Fibroblast of skin of right quadriceps (primary cell): ENCODE measurements at regions not wholly inside any gene's neighbourhood (a gene's known extent, or its start where the extent isn't known, plus 50 kb on each side); places are given as distances from the start of the nearest gene placed in this dataset.
A peak's percentile ranks its signal among the peaks of the same experiment; 100 is the strongest.
"Not testable (repeated sequence)": the region's sequence is repeated elsewhere in the genome, so short reads cannot be mapped to it uniquely, and the experiment has no call there.

ENCODE experiments used
- DNase-seq: peaks from one replicate; pipeline ENCODE4 v3.0.0-alpha.2; 2013

DNA sequence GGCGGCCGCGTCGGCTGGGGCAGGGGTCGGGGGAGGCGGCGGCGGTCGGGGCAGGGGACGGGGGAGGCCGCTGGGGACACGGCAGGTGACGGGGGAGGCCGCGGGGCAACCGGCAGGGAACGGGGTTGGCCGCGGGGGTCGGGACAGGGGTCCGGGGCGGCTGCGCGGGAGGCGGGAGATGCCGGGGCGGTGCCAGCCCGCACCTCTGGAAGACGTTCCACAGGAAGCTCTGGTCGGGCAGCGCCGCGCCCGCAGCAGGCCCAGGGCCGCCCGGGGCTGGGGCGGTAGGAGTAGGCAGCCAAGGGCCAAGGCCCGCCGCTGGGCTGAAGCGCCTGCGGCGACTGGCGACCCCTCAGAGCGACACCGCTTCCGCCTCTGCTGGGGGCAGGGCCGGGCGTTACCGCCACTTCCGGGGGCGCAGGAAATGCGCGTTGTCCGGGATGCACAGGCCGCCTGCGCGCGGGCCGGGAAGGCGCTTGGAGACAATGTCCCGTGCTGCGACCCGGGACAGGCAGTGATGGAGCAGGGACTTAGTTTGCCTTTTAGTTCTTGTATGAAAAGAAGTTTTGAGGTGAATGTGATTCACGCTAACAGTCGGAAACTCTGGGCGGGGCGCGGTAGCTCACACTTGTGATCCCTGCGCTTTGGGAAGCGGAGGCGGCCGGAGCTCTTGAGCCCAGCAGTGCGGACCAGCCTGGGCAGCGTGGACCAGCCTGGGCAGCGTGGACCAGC is 110.0 kb upstream of the LPCAT1 start:
- peak; percentile 78 for DNase-seq

DNA sequence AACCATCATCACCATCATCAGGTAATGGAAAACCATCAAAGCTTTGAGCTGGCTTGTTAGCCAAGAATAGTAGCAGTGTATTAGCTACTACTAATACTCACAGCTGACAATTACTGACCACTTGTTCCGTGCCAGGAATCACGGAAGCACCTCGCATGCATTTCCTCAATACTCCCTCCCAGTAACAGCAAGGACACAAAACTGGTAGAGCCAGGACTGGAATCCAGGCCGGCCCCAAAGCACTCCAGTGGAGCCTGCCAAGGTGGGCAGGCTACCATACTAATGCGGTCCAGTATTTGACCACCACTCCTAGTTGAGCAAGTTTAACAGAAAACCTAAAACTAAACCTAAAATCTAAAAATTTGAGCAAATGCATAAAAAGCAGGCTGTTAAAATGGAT is 107.2 kb upstream of the LPCAT1 start:
- DNase-seq, result not testable (repeated sequence)

DNA sequence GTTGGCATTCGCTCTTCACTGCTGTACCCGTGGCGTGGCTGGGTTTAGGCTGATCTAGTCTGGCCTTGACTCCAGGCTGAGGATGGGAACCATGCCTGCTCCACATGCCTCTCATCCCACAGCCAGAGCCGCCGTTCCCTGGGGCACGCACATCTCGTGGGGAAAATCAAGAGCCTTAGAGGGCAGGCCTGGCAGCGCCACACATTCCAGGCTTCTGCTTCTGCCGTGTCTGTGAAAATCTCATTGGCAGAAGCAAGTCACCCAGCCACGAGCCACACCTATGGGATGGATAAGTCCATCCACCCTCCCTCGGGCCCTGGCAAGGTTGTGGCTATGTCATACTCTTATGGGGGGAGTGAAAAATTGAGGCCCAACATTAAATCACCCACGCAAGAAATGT is 102.6 kb upstream of the LPCAT1 start:
- DNase-seq, result not testable (repeated sequence)

DNA sequence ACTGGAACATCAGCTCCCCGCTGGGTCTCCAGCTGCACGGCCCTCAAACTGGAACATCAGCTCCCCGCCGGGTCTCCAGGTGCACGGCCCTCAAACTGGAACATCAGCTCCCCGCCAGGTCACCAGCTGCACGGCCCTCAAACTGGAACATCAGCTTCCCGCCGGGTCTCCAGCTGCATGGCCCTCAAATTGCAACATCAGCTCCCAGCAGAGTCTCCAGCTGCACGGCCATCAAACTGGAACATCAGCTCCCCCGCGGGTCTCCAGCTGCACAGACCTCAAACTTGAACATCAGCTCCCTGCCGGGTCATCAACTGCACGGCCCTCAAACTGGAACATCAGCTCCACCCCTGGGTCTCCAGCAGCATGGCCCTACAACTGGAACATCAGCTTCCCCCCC is 95.8 kb upstream of the LPCAT1 start:
- DNase-seq, result not testable (repeated sequence)

DNA sequence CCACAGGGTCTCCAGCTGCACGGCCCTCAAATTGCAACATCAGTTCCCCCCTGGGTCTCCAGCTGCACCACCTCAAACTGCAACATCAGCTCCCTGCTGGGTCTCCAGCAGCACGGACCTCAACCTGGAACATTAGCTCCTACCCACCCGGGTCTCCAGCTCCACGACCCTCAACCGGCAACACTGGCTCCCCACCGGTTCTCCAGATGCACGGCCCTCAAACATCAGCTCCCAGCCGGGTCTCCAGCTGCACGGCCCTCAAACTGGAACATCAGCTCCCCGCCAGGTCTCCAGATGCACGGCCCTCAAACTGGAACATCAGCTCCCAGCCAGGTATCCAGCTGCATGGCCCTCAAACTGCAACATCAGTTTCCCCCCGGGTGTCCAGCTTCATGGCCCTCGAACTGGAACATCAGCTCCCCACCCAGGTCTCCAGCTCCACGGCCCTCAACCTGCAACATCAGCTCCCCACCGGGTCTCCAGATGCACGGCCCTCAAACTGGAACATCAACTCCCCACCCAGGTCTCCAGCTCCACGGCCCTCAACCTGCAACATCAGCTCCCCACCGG is 94.6 kb upstream of the LPCAT1 start:
- not testable (repeated sequence) for DNase-seq

DNA sequence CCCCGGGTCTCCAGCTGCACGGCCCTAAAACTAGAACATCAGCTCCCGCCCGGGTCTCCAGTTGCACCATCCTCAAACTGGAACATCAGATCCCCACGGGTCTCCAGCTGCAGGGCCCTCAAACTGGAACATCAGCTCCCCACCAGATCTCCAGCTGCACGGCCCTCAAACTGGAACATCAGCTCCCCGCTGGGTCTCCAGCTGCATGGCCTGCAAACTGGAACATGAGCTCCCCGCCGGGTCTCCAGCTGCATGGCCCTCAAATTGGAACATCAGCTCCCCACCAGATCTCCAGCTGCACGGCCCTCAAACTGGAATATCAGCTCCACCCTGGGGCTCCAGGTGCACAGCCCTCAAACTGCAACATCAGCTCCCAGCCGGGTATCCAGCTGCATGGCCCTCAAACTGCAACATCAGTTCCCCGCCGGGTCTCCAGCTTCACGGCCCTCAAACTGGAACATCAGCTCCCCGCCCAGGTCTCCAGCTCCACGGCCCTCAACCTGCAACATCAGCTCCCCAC is 93.5 kb upstream of the LPCAT1 start:
- not testable (repeated sequence) for DNase-seq

DNA sequence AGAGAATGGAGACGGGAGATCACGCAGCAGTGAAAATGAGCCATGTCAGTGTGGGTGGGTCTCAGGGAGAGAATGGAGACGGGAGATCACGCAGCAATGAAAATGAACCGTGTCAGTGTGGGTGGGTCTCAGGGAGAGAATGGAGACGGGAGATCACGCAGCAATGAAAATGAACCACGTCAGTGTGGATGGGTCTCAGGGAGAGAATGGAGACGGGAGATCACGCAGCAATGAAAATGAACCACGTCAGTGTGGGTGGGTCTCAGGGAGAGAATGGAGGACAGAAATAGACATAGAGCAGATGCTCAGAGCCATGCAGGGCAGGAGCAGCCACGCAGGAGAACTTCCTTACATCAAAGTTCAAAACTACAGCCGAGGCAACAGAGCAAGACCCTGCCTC is 89.8 kb upstream of the LPCAT1 start:
- DNase-seq, result not testable (repeated sequence)

DNA sequence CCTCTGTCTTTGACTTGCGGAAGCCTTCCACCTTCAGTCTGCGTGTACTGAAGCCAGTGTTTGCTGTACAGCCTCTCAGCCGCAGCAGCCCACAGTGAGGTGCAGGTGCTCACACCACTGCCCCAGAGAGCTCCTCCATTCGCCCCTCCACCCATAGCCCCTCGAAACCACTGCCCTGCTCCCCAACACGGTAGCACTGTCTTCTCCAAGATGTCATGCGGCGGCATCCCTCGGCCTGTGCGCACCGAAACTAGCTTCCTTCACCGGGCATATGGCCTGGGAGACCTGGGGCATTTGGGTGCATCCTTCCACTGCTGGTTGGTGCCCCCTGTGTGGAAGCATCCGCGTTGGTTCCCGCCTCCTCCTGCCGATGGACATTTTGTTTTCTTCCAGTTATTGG is 86.8 kb upstream of the LPCAT1 start:
- not testable (repeated sequence) for DNase-seq

DNA sequence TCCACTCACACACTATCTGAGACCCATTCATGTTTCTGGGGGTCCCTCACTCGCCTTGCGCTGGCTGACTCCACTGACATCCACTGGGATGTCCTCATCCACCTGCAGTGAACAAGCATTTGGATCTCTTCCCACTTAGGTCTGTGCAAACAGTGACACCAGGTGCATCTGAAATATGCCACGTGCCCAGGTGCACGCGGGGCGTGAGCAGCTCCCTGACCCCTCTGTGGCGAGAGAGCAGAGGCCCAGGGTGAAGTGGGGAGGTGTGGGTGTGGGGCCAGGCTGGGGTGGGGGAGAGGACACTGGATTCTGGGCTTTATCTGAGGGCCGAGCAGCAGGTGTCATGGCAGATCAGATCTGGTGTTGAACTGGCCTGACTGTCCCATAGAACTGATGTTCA is 85.4 kb upstream of the LPCAT1 start:
- DNase-seq, result not testable (repeated sequence)

DNA sequence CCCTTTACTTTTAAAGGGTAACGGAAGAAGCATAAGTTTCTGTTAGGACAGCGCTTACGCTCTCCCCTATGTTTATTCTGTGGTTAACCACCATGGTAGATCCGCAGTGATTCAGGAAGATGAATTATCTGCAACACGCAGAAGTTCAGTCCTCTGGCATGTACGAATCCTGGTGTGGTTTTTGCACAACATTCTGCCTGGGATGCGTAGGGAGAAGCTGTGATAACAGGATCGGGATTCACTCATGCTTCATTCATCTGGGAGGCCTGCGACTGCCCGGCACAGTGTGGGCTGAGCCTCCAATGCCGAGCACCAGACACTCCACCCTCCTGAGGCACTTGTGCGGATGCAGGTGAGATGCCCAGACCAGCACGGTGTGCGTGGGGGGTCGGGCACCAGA is 84.6 kb upstream of the LPCAT1 start:
- DNase-seq, result peak; percentile 89

DNA sequence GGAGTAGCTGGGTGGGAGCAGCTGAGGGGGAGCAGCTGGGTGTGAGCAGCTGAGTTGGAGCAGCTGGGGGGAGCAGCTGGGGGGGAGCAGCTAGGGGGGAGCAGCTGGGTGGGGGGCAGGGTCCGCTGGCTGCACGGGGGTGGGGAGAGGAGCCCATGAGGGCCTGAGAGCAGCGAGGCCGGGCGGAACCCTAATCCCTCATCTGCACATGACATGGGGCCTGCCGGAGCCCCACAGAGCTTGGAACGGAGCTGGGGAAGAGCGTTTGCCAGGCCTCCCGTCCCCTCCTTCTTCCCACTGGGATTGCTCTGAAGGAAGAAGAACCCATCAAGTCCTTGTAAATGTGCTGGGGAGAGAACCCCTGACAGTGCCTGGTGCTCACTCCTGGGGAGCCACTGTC is 83.2 kb upstream of the LPCAT1 start:
- not testable (repeated sequence) for DNase-seq

DNA sequence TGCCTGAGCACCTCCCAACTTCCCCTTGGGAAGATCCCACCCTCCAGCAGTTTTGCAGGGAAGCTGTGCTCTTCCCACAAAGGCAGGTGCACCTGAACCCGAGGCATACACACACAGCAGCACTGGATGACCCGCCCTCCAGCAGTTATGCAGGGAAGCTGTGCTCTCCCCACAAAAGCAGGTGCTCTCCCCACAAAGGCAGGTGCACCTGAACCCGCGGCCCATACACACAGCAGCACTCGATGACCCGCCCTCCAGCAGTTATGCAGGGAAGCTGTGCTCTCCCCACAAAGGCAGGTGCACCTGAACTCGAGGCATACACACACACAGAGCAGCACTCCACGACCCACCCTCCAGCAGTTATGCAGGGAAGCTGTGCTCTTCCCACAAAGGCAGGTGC is 80.2 kb upstream of the LPCAT1 start:
- not testable (repeated sequence) for DNase-seq

DNA sequence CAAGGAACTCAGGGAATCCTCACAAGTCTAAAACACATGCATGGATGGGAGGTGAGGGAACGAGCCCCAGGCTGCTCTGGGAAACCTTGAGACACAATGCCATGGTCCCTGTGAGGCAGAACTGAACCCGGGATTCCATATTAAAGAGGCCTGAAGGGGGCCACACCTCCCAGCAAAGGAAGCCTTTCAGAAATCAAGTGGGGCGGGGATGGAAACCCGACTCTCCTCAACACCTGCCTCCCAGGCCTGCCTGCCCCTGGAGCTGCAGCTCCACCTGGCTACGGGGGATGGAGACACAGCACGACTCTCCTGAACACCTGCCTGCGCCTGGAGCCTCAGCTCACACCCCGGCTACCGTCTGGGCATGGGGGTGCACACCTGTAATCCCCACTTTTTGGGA is 77.8 kb upstream of the LPCAT1 start:
- DNase-seq, result not testable (repeated sequence)

DNA sequence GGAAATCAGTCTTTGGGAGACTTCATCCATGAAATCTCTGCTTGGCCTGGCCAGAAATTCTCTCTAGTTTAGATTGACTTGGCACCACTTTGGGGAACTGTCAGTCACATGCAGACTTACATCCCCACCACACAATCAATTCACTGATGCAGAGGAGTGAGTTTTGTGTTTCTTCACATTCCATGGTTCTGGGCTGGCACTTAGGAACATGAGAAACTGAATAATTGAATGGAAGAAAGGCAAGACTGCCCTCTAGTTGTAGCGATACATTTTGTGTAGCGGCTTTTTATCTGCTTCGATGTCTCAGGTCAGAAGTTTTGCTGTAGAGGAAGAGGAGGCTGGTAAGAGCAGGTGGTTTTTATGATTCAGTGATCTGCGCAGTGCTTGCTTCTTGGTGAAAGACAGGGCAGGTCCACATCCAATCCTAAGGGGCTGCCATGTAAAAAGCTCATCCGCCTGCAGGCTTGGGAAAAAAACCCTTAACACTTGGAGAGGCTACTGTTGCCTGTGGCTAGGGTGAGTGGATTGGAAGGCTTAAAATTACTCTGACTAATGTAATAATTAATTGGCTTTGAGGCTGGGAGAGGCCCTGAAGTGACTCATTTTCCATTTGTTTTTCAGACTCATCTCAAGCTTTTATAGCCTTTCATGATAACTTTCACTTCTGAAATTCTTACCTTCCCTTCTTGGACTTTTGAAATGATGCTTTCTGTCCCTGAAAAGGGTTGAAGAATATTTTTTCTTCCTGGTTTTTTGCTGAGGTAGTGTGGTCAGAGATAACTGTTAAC is 75.4 kb upstream of the LPCAT1 start:
- peak; percentile 22 for DNase-seq

DNA sequence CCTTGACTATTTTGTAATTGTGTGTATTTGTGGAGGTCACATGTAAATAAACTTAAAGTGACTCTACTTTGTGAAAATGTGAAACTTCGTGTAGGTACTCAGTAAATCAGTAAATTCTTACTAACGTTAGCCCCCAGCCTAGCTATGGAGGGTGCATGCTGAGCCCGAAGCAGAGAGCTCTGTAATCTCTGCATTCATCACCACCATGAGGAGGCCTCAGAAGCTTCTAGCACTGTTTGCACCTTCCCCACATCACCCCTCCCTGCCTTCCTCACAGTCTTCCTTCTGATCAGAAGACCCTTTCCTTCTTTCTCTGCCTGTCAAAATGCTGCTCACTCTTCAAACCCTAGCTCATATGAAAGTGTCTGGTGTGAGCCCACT is 73.3 kb upstream of the LPCAT1 start:
- not testable (repeated sequence) for DNase-seq

DNA sequence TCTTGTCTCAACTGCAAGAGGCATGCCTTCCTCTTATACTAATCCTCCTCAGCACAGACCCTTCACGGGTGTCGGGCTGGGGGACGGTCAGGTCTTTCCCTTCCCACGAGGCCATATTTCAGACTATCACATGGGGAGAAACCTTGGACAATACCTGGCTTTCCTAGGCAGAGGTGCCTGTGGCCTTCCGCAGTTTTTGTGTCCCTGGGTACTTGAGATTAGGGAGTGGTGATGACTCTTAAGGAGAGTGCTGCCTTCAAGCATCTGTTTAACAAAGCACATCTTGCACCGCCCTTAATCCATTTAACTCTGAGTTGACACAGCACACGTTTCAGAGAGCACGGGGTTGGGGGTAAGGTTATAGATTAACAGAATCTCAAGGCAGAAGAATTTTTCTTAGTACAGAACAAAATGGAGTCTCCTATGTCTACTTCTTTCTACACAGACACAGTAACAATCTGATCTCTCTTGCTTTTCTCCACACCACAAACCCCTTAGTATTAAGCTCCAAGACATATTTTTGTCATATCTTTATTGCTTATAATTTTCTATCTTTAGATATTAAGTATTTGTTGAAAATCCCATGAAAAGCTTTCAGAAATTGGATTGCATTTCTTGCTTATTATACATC is 72.8 kb upstream of the LPCAT1 start:
- not testable (repeated sequence) for DNase-seq

DNA sequence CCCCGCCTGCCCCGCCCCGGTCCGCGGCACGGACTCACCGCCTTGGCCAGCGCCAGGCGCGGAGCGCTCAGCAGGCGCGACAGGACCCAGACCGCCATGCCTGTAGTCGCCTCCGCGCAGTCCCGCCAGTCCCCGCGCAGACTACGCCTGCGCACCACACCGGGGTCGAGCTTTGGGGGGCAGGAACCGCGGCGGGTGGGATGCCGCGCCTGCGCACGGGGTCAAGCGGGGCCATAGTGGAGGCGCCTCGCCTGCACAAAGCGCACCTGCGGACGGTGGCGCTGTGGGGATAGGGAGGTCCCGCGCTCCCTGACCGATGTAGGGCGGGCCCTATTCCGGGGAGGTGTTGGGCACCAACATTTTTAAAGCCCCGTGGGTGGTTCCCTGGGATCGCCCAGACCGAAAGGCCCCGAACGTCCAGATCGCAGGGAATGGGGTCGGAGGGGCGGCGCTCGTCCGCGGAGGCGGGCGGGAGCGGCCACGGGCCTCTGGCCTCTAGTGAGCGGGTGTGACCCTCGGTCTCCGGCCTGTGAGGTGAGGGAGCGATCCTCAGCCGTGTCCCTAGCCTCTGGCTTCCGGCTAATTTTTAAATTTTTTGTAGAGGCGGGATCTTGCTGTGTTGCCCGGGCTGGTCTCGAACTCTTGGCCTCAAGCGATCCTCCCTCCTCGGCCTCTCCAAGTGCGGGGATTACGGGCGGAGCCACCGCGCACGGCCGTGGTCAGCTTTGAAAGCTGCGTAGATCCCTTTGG is 70.8 kb upstream of the LPCAT1 start:
- peak; percentile 64 for DNase-seq

DNA sequence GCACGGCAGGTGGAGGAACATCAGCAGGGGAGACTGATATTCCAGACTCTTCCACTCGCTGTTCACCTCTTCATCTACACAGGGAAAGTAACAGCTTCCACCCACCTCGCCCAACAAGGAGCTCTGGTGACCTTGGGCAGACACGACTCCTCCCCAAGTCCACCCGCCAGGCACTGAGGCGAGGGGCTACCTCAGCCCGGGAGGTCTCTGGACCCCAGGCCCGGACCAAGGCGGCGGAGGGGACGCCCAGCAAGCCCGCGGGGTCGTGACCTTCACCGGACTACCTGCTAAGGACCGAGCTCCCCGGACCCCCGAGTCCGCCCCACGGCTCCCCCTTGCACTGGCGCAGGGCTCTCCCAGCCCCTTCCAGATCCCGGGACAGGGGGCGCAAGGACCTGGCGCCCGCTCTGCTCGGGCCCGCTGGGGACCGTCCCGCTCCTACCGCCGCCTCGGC is 70.2 kb upstream of the LPCAT1 start:
- DNase-seq, result no peak

DNA sequence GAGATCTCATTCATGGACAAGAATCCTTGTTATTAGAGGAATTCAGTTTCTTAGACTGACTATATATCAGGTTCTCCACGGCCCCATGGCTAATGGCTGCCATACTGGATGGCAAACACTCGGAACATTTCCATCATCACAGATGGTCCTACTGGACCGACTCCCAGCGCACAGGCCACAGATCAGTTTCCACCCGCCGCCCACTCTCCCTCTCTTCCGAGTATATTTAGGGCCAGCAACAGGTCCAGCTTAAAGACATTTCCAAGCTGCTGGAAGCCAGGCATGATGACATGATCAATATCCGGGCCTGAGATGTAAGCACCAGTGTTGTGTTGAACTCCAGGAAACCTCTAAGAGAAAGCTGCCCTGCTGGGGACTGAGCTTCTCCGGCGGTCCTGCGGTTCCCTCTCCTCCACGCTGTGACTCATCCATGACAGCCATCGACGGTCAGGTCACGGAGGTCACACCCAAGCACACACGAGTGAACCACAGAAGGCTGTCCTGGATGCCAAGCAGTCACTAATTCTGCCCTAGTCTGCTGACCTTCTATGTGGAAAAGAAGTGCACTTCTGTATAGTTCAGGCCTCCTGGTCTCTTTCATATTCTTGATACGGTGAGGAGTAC is 64.4 kb upstream of the LPCAT1 start:
- not testable (repeated sequence) for DNase-seq

DNA sequence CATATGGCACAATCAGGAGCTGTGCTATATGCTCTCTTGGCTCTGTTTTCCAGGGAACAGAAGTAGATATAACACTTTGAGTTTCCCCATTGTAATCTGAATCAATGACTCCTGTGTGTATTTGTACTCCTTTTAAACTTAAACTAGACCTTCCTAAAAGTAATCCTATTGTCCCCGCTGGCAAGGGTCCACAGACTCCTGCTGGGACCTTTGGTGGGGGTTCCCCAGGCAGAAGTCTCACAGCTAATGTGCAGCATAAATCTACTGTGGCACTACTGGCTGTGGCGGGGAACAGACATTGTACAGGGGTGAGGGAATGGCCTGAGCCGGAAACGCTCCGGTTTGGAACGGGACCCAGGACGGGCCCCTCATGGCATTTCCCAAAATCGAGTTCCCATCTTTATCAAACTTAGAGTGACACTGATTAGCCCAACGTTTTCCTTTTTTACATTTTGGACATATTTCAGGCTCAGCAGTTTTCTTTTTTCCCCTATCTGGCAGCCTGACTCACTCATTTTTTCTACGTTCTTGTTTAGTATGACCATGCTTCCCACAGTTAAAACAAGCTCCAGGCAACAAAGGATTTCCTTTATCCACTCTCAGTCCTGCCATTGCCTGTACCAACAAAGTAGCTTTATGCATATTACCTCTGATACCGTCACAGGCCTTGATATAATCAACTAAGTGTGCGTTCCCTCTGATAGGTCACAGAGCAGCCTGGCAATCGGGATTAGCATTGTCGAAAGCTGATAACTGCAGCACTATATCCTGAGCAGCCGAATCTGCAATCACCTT is 59.5 kb upstream of the LPCAT1 start:
- DNase-seq, result not testable (repeated sequence)

DNA sequence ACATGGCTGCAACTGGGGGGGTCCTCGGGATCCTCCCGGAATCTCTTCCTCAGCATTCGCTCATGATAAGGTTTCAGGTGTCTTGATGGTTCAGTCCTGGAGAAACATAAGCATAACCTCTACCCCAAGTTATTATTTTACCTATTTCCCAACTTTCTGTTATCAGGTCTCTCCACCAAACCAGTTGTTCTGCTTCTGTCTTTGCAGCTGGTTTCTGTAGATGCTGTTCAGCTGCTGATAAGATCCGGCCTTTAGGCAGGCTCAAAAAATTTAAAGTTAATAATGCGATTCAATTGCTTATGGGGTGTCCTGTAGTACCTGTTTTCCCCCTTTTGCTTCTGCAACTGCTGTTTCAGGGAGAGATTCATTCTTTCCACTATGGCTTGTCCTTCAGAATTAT is 55.6 kb upstream of the LPCAT1 start:
- not testable (repeated sequence) for DNase-seq
